Breast epithelium (tissue), 3 donors: ENCODE measurements at regions not wholly inside any gene's neighbourhood (a gene's known extent, or its start where the extent isn't known, plus 50 kb on each side); places are given as distances from the start of the nearest gene placed in this dataset.

Experiments
- POLR2A ChIP-seq: fragments of 450-650 bp; IDR thresholded peaks from one replicate; pipeline ENCODE4 v1.6.1; 2016; ENCODE audit warnings: antibody characterized with exemption, mild to moderate bottlenecking, moderate library complexity
- POLR2AphosphoS5 ChIP-seq, 3 donors: sonication (generic); formaldehyde crosslinking; IDR thresholded peaks; one replicate each; pipeline ENCODE4 v1.6.1; 2017; ENCODE audit warnings: antibody characterized with exemption in 3 of 3
- TF ChIP-seq, protein P1 (sequence below), 3 donors: fragments of 450-650 bp; IDR thresholded peaks; one replicate each; pipeline ENCODE4 v1.5.1; 2016 to 2017; ENCODE audit warnings: antibody characterized with exemption in 3 of 3, mild to moderate bottlenecking in 3 of 3, moderate library complexity in 3 of 3

DNA sequence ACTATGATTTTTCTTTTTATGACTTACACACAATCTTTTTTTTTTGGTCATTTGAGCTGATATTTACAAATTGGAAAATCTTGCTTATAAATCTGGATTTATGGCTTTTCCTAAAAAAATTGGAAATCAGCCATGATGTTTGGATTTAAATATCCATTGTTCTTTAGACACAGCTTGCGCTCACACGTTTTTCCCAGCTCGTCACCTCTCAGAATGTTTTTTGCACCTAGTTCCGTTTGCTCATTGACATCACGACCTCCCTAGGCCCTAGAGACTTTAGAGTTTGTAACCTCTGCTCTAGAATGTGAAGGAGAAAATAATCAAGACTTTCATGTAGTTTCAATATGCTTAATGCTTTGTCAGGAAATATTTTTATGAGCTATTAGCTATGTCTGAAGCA is 930.5 kb downstream of the TLE4 start:
- TF ChIP-seq, protein P1, sequence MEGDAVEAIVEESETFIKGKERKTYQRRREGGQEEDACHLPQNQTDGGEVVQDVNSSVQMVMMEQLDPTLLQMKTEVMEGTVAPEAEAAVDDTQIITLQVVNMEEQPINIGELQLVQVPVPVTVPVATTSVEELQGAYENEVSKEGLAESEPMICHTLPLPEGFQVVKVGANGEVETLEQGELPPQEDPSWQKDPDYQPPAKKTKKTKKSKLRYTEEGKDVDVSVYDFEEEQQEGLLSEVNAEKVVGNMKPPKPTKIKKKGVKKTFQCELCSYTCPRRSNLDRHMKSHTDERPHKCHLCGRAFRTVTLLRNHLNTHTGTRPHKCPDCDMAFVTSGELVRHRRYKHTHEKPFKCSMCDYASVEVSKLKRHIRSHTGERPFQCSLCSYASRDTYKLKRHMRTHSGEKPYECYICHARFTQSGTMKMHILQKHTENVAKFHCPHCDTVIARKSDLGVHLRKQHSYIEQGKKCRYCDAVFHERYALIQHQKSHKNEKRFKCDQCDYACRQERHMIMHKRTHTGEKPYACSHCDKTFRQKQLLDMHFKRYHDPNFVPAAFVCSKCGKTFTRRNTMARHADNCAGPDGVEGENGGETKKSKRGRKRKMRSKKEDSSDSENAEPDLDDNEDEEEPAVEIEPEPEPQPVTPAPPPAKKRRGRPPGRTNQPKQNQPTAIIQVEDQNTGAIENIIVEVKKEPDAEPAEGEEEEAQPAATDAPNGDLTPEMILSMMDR (IDR thresholded peaks at IDR 0.05): no peak
- TF ChIP-seq POLR2A (no peak), POLR2AphosphoS5 (IDR thresholded peaks at IDR 0.05) (no peak)
